NAMALWA (cell line): ENCODE measurements at regions not wholly inside any gene's neighbourhood (a gene's known extent, or its start where the extent isn't known, plus 50 kb on each side); places are given as distances from the start of the nearest gene placed in this dataset.

Experiments
- DNase-seq: peaks from one replicate; pipeline ENCODE4 v3.0.0-alpha.2; 2015; ENCODE audit warnings: low spot score

DNA sequence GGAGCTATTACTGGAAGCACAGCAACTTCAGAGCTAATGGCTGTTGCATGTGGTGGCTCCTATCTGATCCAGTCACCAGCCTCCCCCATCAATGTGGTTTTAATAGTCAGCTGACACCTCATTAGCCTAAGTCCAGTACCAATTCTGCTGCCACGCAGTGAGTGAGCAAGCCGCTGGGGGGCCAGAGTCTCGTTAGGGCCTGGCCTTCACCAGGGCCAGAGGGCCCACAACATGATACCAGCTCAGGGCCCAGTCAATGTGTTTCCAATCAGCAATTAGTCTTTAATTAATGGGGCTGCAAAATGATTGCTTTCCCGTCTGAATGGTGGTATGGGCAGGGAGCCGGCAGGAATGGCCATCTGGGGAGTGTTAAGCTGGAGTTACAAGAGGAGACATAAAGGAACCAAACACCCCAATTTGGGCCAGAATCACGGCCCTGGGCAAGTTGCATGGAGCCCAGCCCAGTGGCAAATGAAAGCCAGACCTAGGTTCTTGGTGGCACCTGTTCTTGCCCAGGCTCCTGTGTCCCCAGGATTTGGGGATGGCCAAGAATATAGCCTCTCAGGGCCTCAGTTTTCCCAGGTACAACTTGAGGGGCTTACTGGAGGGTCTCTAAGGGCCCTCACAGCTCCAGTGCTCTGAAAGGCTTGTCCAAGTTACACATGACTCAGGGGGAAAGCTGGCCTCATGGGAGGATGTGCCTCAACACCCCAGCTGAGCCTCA lies 119.2 kb downstream of the EFNB1 start:
- no peak for DNase-seq

DNA sequence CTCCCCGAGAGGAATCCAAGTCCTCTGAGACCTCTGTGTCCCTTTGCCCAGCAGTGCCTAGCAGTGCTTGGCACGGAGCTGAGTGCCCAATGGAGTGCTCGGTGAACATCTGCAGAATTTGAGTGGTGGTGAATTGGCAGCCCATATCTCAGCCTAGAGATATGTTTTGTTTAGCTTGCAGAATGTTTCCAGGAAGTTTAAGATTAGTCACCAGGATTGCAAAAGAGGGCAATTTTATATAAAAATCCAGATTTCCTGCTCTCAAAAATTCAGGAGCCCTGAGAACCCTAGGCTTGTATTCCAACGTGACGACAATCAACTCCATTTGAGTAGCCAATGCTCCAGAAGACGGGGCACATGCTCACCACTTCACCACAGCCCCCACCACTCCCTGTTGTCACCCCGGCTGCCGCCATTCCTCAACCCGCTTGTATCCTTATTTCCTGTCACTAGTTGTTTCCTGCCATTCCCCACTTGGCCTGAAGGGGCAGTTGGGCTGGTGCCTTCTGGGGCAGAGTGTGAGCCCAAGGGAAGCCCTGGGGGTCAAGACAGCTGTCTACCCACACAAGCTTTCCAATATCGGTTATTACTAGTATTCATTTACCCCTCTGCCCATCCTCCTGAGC lies 116.9 kb downstream of the EFNB1 start:
- peak; percentile 4 for DNase-seq

DNA sequence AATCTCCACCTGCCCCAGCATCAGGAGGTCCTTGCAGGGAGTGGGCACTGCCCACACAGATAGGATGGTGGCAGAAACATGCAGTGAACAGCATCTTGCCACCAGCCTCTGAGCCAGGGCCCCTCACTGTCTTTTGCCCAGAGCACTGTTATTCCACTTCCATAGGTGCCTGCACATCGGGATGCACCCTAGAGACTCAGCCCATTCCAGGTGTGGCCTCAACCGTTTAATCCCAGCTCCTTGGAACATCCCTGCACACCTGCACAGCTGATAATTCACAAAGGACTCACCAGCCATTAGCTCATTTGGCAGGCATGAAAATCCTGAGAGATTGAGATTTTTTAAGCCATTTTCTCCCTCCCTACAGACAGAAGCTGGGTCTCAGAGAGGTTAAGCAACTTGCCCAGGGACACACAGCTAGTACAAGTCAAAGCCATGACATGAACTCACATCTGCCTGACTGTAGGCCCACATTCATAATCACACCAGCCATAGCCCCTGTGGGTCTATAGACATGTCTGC lies 116.3 kb downstream of the EFNB1 start:
- DNase-seq: no peak

DNA sequence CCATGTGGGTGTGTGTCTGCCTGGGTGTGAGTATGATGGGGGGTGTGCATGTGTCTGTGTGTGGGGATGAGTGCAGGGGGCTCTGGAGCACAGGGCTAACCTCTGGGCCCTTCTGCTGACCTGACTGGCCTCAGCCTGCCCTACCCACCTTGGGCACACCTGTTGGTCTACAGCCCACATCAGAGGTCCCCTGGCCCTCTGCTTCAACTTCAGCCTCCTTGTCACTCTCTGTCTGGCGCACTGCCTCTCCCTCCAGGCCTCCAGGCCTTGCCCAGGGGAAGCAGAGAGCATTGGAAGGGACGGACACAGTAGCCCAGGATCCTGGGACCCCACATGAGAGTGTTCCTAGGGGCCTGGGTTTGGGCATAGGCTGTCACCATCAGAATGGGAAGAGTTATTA lies 115.4 kb downstream of the EFNB1 start:
- DNase-seq: no peak

DNA sequence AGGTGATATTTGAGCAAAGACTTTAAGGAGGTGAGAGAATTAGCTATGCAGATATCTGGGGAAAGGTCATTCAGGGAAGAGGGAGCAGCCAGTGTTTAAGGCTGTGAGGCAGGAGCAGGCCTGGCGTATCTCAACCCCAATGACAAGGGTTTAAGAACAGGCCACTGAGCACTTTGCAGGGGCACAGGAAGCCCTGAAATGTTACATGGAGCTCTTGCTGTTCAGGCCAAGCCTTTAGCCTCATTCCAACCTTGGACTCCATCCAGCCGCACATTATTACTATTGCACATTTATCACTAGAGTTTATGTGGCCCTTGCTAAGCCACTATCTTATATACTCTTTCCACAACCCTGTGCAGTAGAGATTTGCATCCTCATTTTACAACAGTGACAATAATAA lies 114.0 kb downstream of the EFNB1 start:
- DNase-seq: no peak

DNA sequence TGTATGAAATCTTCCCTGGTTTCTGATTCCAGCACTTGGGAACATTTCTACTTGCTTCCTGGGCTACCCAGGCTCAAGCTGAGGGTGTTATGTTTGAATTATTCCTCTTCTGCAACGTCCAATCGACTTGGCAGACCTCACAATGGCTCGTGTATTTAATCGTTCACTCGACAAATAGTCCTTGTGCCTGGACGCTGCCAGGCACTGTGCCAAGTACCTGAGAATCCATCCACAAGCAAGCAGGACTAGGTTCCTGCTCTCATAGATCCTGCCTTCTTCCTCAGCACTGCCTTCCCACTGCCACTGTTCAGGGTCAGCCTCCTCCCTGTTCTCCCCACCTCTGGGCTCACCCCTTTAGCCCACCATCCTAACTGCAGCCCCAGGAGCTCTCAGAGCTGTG lies 113.3 kb downstream of the EFNB1 start:
- no peak for DNase-seq

DNA sequence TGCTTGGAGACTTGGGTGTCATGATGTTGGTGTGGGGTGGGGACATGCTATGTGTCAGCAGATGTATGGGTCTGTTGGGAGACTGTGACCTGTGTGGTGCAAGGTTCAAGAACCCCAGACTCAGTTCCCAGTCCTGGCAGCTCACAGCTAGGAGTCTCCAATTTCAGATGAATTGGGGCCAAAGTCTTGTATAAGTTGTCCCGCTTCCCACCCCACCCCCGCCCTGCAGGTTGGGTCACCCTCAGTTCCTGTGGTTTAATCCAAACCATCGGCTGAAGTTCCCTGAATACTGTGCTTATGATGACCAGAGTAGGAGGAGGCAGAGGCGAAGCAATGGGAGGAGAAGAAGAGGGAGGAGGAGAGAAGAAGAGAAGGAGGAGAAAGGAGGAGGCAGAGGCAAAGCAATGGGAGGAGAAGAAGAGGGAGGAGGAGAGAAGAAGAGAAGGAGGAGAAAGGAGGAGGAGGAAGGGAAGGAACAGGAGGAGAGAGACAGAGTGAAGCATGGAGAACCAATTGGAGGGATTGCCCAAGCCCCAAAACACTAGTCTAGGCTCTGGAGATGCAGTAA lies 112.6 kb downstream of the EFNB1 start:
- DNase-seq: no peak

DNA sequence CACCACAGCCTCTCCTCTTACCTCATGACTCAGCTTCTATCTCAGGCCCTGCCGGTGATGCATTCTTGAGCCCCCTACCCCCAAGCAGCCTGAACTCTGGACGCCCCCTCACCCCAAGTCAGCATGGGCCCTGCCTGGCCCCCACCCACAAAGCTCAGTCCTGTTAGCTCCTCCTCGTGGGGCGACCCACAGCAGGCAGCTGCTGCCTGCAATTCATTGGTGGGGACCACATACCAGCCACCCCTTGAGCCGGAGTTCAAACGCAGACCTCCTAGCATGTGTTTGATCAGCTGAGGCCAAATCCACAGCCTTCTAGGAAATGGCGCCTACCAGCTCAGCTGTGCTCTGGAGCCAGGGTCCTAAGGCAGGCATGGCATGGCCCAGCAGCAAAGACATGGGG lies 111.8 kb downstream of the EFNB1 start:
- no peak for DNase-seq

DNA sequence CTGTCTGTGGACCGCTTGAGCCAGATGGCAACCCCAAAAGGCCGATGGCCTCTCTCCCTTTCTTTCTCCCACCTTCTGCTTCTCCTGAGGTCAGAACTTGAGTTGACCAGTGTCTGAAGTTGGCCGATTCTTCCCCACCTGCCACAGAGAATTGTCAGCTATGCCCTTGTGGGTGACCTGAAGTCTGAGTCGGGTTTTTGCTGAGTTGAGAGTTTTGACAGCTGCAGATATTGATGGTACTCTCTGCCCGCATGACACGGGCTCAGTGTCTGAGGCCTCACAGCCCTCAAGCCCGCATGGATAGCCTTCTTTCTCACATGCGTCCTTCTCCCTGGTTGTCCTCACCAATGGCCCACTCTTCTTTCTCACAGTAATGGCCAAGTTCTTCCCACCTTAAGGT lies 111.0 kb downstream of the EFNB1 start:
- DNase-seq: no peak

DNA sequence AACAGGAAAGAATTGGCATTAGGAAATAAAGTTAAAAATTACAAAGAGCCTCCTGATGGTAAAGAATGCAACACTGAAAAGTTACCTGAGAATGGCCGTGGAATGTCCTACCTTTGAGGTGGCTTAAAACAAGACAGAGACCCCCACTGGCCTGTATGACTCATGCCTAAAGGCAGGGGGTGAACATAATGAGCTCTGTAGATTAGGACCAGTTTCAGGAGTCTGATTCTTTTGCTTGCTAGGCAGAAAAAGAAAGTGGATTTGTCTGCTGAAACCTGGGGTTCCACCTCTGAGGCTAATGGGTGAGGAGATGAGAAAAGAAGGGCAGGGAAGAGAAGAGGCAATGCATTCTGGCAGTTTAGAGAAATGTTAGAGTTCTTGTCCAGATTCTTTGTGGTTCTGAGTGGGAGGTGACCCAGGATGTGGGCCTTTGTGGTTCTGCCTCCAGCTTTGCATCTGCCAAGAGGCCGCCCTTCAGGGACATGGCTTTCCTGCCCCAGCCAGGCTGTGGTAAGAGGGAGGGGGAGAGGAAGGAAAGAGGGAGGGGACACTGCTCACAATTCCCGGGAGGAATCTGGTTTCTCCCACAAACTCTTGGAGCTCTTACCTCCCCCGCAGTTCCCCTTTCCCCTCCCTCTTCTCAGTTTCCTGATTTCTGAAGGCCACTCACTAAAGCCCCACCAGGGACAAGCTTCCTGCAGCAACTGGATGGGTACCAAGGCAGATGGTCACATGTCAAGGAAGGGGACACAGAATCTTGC lies 109.6 kb downstream of the EFNB1 start:
- DNase-seq: no peak

DNA sequence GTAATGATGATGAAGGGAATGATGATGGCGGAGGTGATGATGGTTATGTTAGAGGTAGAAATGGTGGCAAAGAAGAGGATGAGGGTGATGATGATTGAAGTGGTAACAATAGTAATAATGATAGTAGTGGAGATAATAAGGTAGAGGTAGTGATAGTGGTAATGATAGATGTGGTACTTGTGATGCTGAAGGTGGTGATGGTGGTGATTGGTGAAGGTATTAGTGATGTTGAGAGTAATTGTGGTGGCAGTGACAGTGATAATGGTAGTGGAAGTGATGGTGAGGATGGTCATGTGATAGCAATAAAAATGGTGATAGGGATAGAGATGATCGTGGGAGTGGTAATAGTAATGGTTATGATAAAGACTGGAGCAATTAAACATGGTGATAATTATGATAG lies 108.8 kb downstream of the EFNB1 start:
- DNase-seq: no peak

DNA sequence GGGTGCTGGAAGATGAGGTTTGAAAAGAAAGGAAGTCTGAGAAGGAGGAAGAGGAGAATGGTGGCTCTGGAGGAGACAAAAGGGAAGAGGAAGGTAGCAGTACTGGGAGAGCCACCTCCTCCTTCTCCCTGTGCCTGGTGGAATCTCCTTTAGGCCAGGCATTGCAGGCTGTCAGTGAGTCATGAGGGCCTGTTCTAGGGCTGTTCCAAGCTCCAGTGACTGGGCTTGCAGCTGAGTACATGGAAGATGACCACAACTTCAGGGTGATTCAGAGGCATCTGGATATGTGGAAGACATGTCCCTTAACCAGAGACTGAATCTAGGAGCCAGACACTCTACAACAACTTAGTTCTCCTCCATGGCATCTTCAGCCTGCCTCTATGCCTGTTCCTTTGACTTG lies 107.8 kb downstream of the EFNB1 start:
- no peak for DNase-seq

DNA sequence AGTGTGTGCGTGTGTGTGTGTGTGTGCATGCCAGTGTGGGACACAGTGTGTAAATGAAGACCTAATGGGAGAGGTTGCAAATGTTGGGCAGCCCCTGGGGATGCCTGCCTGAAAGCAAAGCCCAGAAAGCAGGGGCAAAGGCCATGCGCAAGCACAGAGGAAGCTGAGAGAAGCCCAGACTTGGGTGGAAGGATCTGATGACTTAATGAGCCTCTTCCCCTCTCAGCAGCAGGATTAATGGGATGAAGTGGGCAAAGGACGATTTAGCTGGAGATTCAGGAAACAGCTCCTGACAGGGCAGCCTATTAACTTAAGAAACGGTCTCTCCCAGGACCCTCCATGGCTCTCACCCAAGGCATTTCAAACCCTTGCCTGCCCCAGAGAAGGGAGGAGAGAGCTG lies 107.3 kb downstream of the EFNB1 start:
- DNase-seq: no peak

DNA sequence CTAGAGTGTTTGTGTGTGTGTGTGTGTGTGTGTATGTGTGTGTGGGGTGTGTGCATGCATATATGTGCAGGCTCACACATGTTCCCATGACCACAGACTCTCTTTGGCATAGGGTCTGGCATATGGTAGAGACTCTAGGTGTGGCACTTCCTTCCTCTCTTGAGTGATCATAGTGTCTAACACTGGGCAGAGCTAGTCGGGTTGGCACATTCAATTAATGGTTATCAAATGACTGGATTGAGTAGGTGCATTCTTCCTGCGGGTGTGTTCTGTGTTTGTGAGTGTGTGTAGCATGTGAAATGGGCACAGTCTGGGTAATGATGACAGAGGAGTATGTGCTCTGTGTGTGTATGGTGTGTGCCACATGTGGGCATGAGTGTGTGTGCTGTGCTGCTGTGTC lies 106.5 kb downstream of the EFNB1 start:
- DNase-seq: no peak

DNA sequence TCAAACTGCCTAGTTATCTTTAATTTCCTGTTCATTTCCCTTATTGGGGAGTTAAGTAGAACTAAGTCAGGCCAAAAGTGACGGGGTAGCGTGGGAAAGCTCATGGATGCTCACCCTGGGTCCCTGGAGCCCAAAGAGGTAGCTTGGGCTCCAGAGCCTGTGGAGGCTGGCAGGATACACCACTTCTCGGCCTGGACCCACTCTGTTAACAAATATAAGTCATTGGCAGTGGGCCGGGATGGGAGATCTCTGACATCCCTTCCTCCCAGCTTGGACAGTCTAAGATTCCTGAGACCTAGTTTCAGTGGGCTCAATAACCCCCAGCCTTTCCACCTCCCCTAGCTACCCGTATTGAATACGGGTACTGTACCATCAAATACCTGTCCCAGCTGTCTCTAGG lies 106.1 kb downstream of the EFNB1 start:
- DNase-seq: no peak

DNA sequence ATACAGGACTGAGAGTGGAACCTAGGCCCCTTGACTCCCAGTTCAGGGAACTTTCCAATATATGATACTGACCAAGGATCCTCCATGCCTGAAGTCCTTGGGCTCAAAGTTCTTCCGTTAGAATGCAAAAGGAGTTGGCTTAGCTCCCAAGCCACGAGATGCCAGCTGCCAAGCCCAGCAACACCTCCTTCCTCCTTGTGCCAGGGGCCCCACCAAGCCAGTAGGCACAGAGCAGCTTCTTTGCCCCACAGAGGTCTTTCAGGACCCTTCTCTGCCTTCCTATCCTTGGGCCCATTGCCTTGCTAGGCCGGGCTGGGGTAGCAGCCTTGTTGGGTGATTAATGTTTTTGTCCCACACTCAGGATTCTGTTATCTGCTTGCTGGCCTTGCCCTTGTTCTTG lies 105.6 kb downstream of the EFNB1 start:
- no peak for DNase-seq

DNA sequence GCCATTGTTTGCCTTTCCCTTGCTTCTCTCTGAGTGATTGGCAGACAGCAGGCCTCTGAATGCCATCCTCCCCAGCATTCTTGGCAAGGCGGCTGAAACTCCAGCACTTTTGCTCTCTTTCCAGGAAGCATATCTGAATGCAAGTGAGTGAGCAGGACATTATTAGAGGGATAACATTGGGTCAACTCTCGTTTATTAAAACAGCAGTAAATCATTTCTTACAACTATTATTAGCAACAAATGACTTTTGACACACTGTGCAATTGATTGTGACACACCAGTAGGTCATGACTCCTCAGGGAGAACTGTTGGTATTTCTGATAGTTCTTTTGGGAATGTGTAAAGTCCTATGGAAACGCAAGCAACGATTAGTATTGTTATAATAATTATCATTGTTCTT lies 103.8 kb downstream of the EFNB1 start:
- DNase-seq: no peak

DNA sequence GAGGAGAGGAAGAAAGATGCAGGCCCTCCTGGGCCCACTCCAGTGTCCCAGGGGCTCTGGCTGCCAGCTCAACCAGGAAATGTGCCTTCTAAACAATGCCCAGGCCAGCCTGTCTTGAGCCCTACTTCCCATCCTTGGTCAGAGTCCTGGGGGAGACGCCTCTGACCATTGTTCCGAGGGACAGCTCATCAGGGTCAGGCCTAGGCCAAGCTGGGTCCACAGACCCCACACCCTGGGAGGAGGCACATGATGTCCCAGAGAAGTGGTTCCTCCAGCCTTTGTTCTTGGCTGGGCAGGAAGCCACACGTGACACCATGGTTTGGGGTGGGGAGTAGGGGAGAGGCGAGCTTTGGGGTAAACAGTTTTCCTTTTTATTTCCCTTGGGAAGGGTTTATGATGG lies 102.5 kb downstream of the EFNB1 start:
- no peak for DNase-seq

DNA sequence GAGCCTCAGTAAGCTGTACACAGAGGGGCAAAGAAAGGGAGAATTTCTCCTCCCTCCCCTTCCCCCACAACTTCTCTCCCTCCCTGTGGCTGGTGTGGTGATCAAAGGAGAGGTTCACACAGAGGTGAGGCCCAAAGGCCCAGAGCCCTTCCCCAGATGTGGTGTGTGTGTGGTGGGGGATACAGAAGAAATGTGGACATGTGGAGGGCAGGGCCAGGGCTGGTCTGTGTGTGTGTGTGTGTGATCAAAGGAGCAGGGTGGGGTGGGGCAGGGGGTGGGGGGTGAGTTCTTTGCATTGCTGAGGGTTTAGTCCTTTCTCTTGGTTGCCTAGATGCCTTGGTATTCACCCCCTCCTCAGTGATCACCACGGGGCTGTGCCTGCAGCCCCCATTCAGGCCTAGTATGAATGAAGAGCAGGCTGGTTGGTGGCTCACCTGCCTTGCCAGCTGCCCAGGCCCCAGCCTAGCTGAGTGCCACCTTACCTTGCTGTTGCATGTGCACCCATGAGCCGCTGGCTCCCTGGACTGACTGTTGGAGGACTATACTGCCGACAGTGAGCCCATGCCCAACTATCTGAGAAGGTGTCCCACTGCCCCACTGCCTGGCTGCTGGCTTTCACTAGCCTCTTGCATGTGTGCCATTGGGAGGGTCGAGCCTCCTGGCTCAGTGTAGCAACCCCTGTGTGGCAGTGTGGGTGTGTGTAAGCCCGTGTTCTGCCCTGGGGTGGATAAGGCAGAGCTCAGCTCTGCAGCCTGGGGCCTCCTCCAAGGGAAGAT lies 101.9 kb downstream of the EFNB1 start:
- no peak for DNase-seq

DNA sequence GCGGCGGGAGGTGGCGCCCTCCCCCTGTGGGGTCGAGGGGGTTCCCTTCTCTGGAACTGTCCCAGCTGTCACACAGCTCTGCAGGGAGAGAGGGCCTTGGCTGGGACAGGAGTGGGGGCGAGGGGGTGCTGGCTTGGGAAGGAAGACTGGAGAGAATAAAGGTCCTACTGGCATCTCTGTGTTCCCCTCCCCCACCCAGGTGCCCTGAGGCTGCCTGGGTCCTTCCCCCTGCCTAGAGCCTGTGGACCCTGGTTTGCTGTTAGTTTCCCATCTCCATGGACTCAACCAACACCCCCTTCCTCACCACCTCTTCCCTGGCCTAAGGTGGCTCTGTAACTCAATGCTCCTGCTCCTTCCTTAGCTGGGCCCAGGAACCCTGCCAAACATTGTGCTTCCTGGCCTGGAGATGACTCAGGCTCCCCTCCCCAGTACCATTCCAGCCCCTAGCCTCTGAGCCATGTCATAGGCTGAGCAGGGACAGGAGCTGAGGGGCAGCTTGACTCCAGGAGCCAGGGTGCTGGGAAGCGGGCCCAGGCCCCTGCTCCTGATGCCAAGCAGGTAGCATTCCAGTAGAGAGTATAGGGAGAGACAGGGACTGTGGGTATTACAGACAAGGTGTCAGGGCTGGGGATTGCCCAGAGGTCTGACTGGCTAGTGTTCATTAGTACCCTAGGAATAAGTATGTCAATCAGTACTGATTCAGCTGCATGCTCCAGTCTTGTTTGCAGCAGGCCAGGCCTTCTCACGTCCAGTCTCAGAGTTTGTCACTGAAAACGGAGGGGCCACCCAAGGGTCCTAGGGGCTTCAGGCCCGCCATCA lies 100.7 kb downstream of the EFNB1 start:
- no peak for DNase-seq

DNA sequence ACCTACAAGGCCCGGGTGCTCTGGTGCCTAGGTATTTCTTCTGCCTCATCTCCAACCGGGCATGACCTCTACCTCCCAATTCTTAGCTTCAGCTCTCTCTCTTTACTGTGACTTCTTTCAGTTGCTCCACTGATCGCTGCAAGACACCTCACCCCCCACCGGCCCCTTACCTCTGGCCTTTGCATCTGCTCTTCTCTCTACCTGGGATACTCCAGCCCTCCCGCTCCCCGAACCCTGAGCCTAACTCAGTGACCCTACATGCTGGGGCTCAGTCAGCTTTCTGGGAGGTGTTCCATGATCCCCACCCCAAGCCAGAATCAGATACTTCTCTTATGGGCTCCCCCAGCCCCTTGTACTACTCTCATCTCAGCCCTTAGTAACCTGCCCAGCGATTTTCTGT lies 99.6 kb downstream of the EFNB1 start:
- no peak for DNase-seq
